ENCODE measurements at regions not wholly inside any gene's neighbourhood (a gene's known extent, or its start where the extent isn't known, plus 50 kb on each side); places are given as distances from the start of the nearest gene placed in this dataset.

- Histone ChIP-seq H2AK9ac (replicated peaks; ENCODE audit: low read depth, low read length, poor library complexity) (no peak overlapping the region), H4K91ac (ENCODE audit: insufficient read depth, low read depth, low read length) (no peak overlapping the region), H3K9me3 (ENCODE audit: control insufficient read depth, insufficient read depth, low read length) (no peaks in the 10 kb centered on the region), H3K27ac (ENCODE audit: insufficient read depth, low read length) (no peak overlapping the region), H3K9me1 (ENCODE audit: insufficient read depth, low read length) (peaks cover 3% of the 10 kb centered on the region; the same call in 1 of the 2 replicates), H4K8ac (ENCODE audit: low read depth in 2 of 2, low read length in 2 of 2) (no peak overlapping the region), H2BK120ac (ENCODE audit: low read depth, low read length) (no peak overlapping the region), H4K5ac (ENCODE audit: low read depth, low read length) (no peak overlapping the region), H3K23ac (ENCODE audit: low read depth, low read length) (no peak overlapping the region), H2BK5ac (ENCODE audit: low read depth, low read length, poor library complexity, severe bottlenecking) (no peak overlapping the region), H3K4me3 (ENCODE audit: insufficient read depth, low read depth, low read length) (no peak overlapping the region), H3K9ac (ENCODE audit: low read depth, low read length) (no peak overlapping the region), H2AK5ac (ENCODE audit: low read depth, low read length) (no peak overlapping the region), H3K14ac (replicated peaks; ENCODE audit: low read depth, low read length) (no peak overlapping the region), H3K36me3 (ENCODE audit: control insufficient read depth, insufficient read depth, low read length) (no peaks in the 10 kb centered on the region), H3K4me1 (ENCODE audit: control insufficient read depth, insufficient read depth, low read length) (peaks cover 2% of the 10 kb centered on the region; the same call in 1 of the 2 replicates), H2BK15ac (ENCODE audit: low read depth, low read length) (no peak overlapping the region), H3K27me3 (ENCODE audit: control insufficient read depth, insufficient read depth, low read length) (peaks cover 19% of the 10 kb centered on the region), H3K4ac (ENCODE audit: low read depth, low read length) (no peak overlapping the region), H2AFZ (replicated peaks; ENCODE audit: low read length, poor library complexity) (no peak overlapping the region), H3K56ac (ENCODE audit: extremely low read depth, insufficient read depth, low read length) (no peak overlapping the region), H4K20me1 (ENCODE audit: insufficient read depth, low read length) (no peaks in the 10 kb centered on the region; the same call in 1 of the 2 replicates), H3K18ac (ENCODE audit: low read depth, low read length) (no peak overlapping the region), H3K79me1 (ENCODE audit: low read depth in 1 of 2, low read length in 2 of 2) (no peaks in the 10 kb centered on the region), H2BK20ac (ENCODE audit: low read depth, low read length) (no peak overlapping the region), H3K4me2 (ENCODE audit: low read depth, low read length) (no peak overlapping the region)
- ChIA-PET CTCF (interaction anchor here (1.5 kb wide), 1 partner anchor 484 kb away, joined by 3 read pairs; no protein-coding TSS in a partner anchor), POLR2A (ENCODE audit: unreplicated experiment) (no interaction called here)
- intact Hi-C loops (cut with micrococcal nuclease), result no loop called here
- dilution Hi-C loops (cut with HindIII; ENCODE audit: low sequenced_read_pairs, unreplicated experiment), result no loop called here
- no peak for TF ChIP-seq CHD1 (IDR thresholded peaks at IDR 0.05; ENCODE audit: low read depth, low read length)
- TF ChIP-seq RFX5 (IDR thresholded peaks at IDR 0.05; ENCODE audit: low read depth, low read length), result no peak
- TF ChIP-seq MAFK (IDR thresholded peaks at IDR 0.05; ENCODE audit: low read depth, low read length), result no peak
- TF ChIP-seq BHLHE40 (IDR thresholded peaks at IDR 0.05; ENCODE audit: low read depth, low read length), result no peak
- TF ChIP-seq ELK1 (IDR thresholded peaks at IDR 0.05; ENCODE audit: borderline replicate concordance, low read depth, low read length), result no peak
- no peak for TF ChIP-seq USF2 (IDR thresholded peaks at IDR 0.05; ENCODE audit: low read depth, low read length)
- no peak for TF ChIP-seq NFE2L2 (IDR thresholded peaks at IDR 0.05; ENCODE audit: low read depth, low read length)
- BruUV-seq (replicated peaks), result no TSS peak
- ATAC-seq (ENCODE audit: low read depth), result no peak
- DNase-seq, result no peak
- in situ Hi-C loops (cut with MboI; ENCODE audit: low sequenced_read_pairs), result no loop called here
- WGBS, 2 experiments (ENCODE audit: extremely low coverage in 2 of 2, insufficient read length in 1 of 2), result no CpG with 5 or more reads among the region's 3 CpGs
Measured at GRCh38 chr12:11549119-11549518, 100.4 kb upstream of the ETV6 start.
